ENCODE measurements at regions not wholly inside any gene's neighbourhood (a gene's known extent, or its start where the extent isn't known, plus 50 kb on each side); places are given as distances from the start of the nearest gene placed in this dataset.

DNA sequence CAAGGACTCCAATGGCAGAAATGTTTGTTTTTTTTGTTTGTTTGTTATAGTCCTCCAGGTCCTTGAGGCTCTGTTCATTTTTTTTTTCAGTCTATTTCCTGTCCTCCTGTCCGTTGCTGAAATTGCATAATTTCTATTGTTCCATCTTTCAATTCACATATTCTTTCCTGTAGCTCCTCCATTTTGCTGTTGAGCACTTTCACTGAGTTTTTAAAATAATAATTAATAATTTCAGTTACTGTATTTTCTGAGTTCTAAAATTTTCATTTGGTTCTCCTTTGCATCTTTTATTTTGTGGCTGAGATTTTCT is 202.3 kb upstream of the AGR3 start:
- no peak for DNase-seq (ENCODE audit: low spot score)
- TF ChIP-seq, protein P1, sequence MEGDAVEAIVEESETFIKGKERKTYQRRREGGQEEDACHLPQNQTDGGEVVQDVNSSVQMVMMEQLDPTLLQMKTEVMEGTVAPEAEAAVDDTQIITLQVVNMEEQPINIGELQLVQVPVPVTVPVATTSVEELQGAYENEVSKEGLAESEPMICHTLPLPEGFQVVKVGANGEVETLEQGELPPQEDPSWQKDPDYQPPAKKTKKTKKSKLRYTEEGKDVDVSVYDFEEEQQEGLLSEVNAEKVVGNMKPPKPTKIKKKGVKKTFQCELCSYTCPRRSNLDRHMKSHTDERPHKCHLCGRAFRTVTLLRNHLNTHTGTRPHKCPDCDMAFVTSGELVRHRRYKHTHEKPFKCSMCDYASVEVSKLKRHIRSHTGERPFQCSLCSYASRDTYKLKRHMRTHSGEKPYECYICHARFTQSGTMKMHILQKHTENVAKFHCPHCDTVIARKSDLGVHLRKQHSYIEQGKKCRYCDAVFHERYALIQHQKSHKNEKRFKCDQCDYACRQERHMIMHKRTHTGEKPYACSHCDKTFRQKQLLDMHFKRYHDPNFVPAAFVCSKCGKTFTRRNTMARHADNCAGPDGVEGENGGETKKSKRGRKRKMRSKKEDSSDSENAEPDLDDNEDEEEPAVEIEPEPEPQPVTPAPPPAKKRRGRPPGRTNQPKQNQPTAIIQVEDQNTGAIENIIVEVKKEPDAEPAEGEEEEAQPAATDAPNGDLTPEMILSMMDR (IDR thresholded peaks at IDR 0.05; ENCODE audit: borderline replicate concordance, control extremely low read depth, extremely low read depth, insufficient read depth, missing control alignments): no peak
- in situ Hi-C loops (cut with MboI; ENCODE audit: low sequenced_read_pairs, unreplicated experiment): no loop called here

DNA sequence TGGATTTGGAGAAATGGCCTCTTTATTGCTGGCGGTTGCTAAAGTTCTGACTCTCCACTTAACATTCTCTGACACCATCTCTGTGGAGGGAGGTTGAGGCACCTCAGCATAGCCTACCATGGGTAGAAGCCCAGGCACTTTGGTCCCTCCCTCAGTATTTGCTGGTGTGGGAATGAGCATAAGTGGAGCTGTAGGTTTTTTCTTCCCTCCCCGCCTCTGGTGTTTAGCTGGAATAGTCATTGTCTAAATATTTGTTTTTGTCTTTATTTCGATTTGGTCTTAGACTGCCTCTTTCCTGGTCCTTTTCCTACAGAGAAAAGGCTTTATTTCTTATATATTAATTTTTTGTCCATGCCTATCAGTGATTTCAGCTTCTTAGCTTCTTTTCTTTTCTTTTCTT is 203.4 kb upstream of the AGR3 start:
- DNase-seq (ENCODE audit: low spot score): no peak
- in situ Hi-C loops (cut with MboI; ENCODE audit: low sequenced_read_pairs, unreplicated experiment): no loop called here
- TF ChIP-seq, protein P1 (IDR thresholded peaks at IDR 0.05; ENCODE audit: borderline replicate concordance, control extremely low read depth, extremely low read depth, insufficient read depth, missing control alignments): no peak

DNA sequence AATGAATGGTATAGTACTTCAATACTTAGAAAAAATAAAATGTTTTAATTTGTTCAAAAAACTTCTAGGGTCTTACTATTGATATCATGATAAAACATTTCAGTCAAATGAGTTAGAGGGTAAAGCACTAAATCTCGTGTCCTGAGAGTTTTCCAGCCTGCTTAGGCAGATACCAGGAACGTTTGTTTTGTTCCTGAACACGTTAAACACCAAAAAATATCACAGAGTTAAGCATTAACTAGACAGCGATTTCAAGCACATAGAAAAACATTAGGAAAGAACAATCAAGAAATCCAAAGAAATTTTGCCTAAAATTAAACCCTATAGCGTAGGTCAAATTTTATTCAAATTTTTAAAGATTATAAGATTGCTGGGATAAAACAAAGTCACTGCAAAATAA is 204.6 kb upstream of the AGR3 start:
- TF ChIP-seq, protein P1 (IDR thresholded peaks at IDR 0.05; ENCODE audit: borderline replicate concordance, control extremely low read depth, extremely low read depth, insufficient read depth, missing control alignments): no peak
- in situ Hi-C loops (cut with MboI; ENCODE audit: low sequenced_read_pairs, unreplicated experiment): no loop called here
- DNase-seq (ENCODE audit: low spot score): no peak

DNA sequence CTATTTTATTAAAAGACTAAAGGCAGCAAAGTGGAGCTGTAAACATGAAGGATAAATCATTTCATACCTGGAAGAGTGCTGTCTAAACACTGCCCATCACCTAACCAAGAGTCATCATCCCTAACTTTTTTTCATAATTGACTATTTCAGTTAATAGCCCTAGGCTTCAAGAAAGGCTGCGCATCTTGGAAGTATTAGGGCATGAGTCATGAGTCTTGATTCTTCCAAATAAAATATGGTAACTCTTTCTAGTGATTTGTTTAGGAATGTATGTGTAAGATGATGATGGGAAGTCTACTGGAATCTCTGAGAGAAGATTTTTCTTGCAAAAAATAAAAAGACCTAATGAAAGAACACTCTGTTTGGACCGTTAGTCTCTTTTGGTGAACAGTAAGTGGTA is 207.7 kb upstream of the AHR start:
- in situ Hi-C loops (cut with MboI; ENCODE audit: low sequenced_read_pairs, unreplicated experiment): no loop called here
- TF ChIP-seq, protein P1 (IDR thresholded peaks at IDR 0.05; ENCODE audit: borderline replicate concordance, control extremely low read depth, extremely low read depth, insufficient read depth, missing control alignments): no peak
- no peak for DNase-seq (ENCODE audit: low spot score)

DNA sequence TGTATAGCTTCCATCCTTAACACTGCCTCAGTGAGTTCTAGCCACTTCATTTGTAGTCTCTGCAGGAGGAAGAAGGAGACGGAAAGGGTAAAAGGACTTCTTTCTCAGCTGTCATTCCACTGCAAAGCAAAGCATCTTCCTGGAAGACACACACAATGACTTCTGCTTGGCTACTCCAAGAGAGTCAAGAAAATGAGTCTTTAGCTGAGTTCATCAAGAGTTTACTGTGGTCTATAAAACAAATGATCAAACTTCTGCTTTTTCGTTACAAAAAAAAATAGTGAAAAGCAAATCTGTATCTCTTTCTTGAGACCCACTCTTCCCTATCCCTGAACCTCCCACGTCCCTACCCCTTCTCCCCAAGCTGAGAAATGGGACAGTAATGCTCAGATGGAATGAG is 205.0 kb upstream of the AHR start:
- DNase-seq (ENCODE audit: low spot score): no peak
- TF ChIP-seq, protein P1 (IDR thresholded peaks at IDR 0.05; ENCODE audit: borderline replicate concordance, control extremely low read depth, extremely low read depth, insufficient read depth, missing control alignments): no peak
- in situ Hi-C loops (cut with MboI; ENCODE audit: low sequenced_read_pairs, unreplicated experiment): no loop called here

DNA sequence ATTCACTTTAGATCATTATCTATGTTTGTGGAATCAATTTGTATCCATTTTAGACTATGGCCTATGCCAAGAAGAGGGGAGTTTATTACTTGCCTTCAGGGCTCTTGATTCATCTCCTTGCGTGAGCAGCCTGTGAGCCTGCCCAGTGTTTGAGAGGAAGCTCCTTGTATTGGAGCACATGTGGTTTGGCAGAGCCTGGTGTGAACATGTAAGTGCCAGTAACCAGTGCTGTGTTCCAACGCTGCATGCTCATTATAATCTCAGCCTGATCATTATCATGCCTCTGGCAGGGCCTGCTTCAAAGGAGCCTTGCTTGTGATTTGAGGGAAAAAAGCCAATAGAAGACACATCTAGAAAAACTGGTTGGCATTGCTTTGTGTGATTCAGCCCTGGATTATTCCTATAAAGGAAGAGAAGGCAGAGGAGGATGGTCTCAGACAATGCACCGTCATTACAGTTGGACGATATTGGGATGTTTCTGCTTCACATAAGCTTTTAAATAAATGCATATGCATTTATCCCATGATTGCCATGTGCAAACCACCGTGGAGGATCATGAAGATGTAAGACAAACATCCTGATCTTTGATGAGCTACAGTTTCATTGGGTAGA is 203.4 kb upstream of the AHR start:
- in situ Hi-C loops (cut with MboI; ENCODE audit: low sequenced_read_pairs, unreplicated experiment): no loop called here
- TF ChIP-seq, protein P1 (IDR thresholded peaks at IDR 0.05; ENCODE audit: borderline replicate concordance, control extremely low read depth, extremely low read depth, insufficient read depth, missing control alignments): no peak
- DNase-seq (ENCODE audit: low spot score): no peak

DNA sequence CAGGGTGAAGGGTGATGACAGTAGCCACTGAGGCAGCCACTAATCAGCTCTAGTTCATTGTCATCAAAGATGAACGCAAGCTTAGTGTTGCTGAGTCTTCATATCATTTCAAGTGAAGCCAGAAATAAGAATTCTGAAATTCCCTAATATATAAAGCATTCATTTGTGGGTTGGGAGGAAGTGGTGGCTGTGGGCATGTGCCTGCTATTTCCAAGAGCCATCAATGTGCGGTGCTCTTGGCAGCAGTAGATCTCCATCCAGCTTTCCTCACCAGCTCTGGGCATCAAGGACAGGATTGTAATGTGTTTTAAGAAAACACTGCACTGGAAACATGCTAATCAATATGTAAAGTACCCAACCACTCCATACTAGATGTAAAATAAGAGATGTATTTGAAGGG is 202.5 kb upstream of the AHR start:
- TF ChIP-seq, protein P1 (IDR thresholded peaks at IDR 0.05; ENCODE audit: borderline replicate concordance, control extremely low read depth, extremely low read depth, insufficient read depth, missing control alignments): no peak
- DNase-seq (ENCODE audit: low spot score): no peak
- in situ Hi-C loops (cut with MboI; ENCODE audit: low sequenced_read_pairs, unreplicated experiment): no loop called here
